Skeletal muscle satellite cell (primary cell): ENCODE measurements at regions not wholly inside any gene's neighbourhood (a gene's known extent, or its start where the extent isn't known, plus 50 kb on each side); places are given as distances from the start of the nearest gene placed in this dataset.

ENCODE experiments used
- H3K27me3 ChIP-seq: 2 replicates; pipeline ENCODE4 v1.7.0; 2013; ENCODE audit warnings: low read length; ENCODE audit not compliant: control insufficient read depth, insufficient read depth
- H3K36me3 ChIP-seq: 2 replicates; pipeline ENCODE4 v1.7.0; 2013; ENCODE audit warnings: mild to moderate bottlenecking, control low read depth, low read length; ENCODE audit not compliant: insufficient read depth
- H3K4me1 ChIP-seq: 2 replicates; pipeline ENCODE4 v1.7.0; 2013; ENCODE audit warnings: low read length; ENCODE audit not compliant: control insufficient read depth, insufficient read depth
- H3K4me2 ChIP-seq: 2 replicates; pipeline ENCODE4 v1.7.0; 2013; ENCODE audit warnings: mild to moderate bottlenecking, low read length
- H3K4me3 ChIP-seq: 2 replicates; pipeline ENCODE4 v1.7.0; 2013; ENCODE audit warnings: low read length
- H3K9ac ChIP-seq: 2 replicates; pipeline ENCODE4 v1.7.0; 2013; ENCODE audit warnings: mild to moderate bottlenecking, low read depth, low read length, moderate library complexity
- H3K9me3 ChIP-seq: replicated peaks from 2 replicates; pipeline ENCODE4 v1.7.0; 2013; ENCODE audit warnings: mild to moderate bottlenecking, control low read depth, low read length

- no peak overlapping the region for H3K4me2 ChIP-seq
- H3K36me3 ChIP-seq: no peaks in the 10 kb centered on the region
- no peak overlapping the region for H3K4me3 ChIP-seq
- H3K9me3 ChIP-seq: peaks cover 14% of the 10 kb centered on the region
- no peaks in the 10 kb centered on the region for H3K27me3 ChIP-seq
- H3K9ac ChIP-seq: no peak overlapping the region
- no peaks in the 10 kb centered on the region for H3K4me1 ChIP-seq
Measured at GRCh38 chr14:86885280-86885679, 1107.7 kb downstream of the GALC start.

- H3K9me3 ChIP-seq: peaks cover 14% of the 10 kb centered on the region
- no peaks in the 10 kb centered on the region for H3K27me3 ChIP-seq
- H3K4me2 ChIP-seq: no peak overlapping the region
- H3K36me3 ChIP-seq: no peaks in the 10 kb centered on the region
- H3K9ac ChIP-seq: no peak overlapping the region
- H3K4me1 ChIP-seq: no peaks in the 10 kb centered on the region
- no peak overlapping the region for H3K4me3 ChIP-seq
Measured at GRCh38 chr14:86884498-86884897, 1108.5 kb downstream of the GALC start.

GRCh38 chr14:86882818-86883217 is 1110.2 kb downstream of the GALC start:
- Histone ChIP-seq H3K4me2 (no peak overlapping the region), H3K9ac (no peak overlapping the region), H3K4me1 (no peaks in the 10 kb centered on the region), H3K4me3 (no peak overlapping the region), H3K9me3 (peaks cover 14% of the 10 kb centered on the region), H3K27me3 (no peaks in the 10 kb centered on the region), H3K36me3 (no peaks in the 10 kb centered on the region)

- H3K4me2 ChIP-seq: no peak overlapping the region
Measured at GRCh38 chr14:86865934-86866333, 1127.0 kb downstream of the GALC start.

GRCh38 chr14:86858591-86858990 is 1134.4 kb downstream of the GALC start:
- Histone ChIP-seq H3K9me3 (no peaks in the 10 kb centered on the region), H3K4me3 (no peak overlapping the region), H3K4me1 (no peaks in the 10 kb centered on the region), H3K9ac (no peak overlapping the region), H3K36me3 (no peaks in the 10 kb centered on the region), H3K27me3 (no peaks in the 10 kb centered on the region), H3K4me2 (no peak overlapping the region)

More at GRCh38 chr14:86865934-86866333, 1127.0 kb downstream of the GALC start:
- H3K36me3 ChIP-seq: no peaks in the 10 kb centered on the region
- H3K9me3 ChIP-seq: no peaks in the 10 kb centered on the region
- no peaks in the 10 kb centered on the region for H3K4me1 ChIP-seq
- no peaks in the 10 kb centered on the region for H3K27me3 ChIP-seq
- no peak overlapping the region for H3K4me3 ChIP-seq
- H3K9ac ChIP-seq: no peak overlapping the region

- no peaks in the 10 kb centered on the region for H3K9me3 ChIP-seq
- H3K4me3 ChIP-seq: no peak overlapping the region
- H3K9ac ChIP-seq: no peak overlapping the region
- no peak overlapping the region for H3K4me2 ChIP-seq
- no peaks in the 10 kb centered on the region for H3K27me3 ChIP-seq
- H3K4me1 ChIP-seq: no peaks in the 10 kb centered on the region
- no peaks in the 10 kb centered on the region for H3K36me3 ChIP-seq
Measured at GRCh38 chr14:86858031-86858430, 1135.0 kb downstream of the GALC start.

- Histone ChIP-seq H3K9ac (no peak overlapping the region), H3K4me3 (no peak overlapping the region), H3K9me3 (peaks cover 4% of the 10 kb centered on the region), H3K4me2 (no peak overlapping the region), H3K4me1 (no peaks in the 10 kb centered on the region), H3K36me3 (no peaks in the 10 kb centered on the region), H3K27me3 (no peaks in the 10 kb centered on the region)
Measured at GRCh38 chr14:86852530-86852929, 1140.5 kb downstream of the GALC start.

- no peak overlapping the region for H3K9ac ChIP-seq
- H3K9me3 ChIP-seq: peaks cover 4% of the 10 kb centered on the region
- H3K4me2 ChIP-seq: no peak overlapping the region
- no peaks in the 10 kb centered on the region for H3K4me1 ChIP-seq
- H3K4me3 ChIP-seq: no peak overlapping the region
- no peaks in the 10 kb centered on the region for H3K36me3 ChIP-seq
- no peaks in the 10 kb centered on the region for H3K27me3 ChIP-seq
Measured at GRCh38 chr14:86847140-86847539, 1145.8 kb downstream of the GALC start.

GRCh38 chr14:86838363-86838762 is 1154.6 kb downstream of the GALC start:
- H3K36me3 ChIP-seq: no peaks in the 10 kb centered on the region
- no peaks in the 10 kb centered on the region for H3K4me1 ChIP-seq
- no peak overlapping the region for H3K4me2 ChIP-seq
- H3K4me3 ChIP-seq: no peak overlapping the region
- H3K27me3 ChIP-seq: no peaks in the 10 kb centered on the region
- H3K9me3 ChIP-seq: no peaks in the 10 kb centered on the region
- no peak overlapping the region for H3K9ac ChIP-seq

- H3K27me3 ChIP-seq: no peaks in the 10 kb centered on the region
- H3K9me3 ChIP-seq: peaks cover 3% of the 10 kb centered on the region
- H3K4me3 ChIP-seq: no peak overlapping the region
- H3K4me2 ChIP-seq: no peak overlapping the region
- H3K4me1 ChIP-seq: no peaks in the 10 kb centered on the region
- no peaks in the 10 kb centered on the region for H3K36me3 ChIP-seq
- no peak overlapping the region for H3K9ac ChIP-seq
Measured at GRCh38 chr14:86826661-86827060, 1166.3 kb downstream of the GALC start.

GRCh38 chr14:86824167-86824566 is 1168.8 kb downstream of the GALC start:
- no peak overlapping the region for H3K4me2 ChIP-seq
- no peaks in the 10 kb centered on the region for H3K27me3 ChIP-seq
- no peaks in the 10 kb centered on the region for H3K4me1 ChIP-seq
- H3K9ac ChIP-seq: no peak overlapping the region
- no peaks in the 10 kb centered on the region for H3K36me3 ChIP-seq
- no peak overlapping the region for H3K4me3 ChIP-seq
- H3K9me3 ChIP-seq: peaks cover 3% of the 10 kb centered on the region

GRCh38 chr14:86823581-86823980 is 1169.4 kb downstream of the GALC start:
- Histone ChIP-seq H3K4me2 (no peak overlapping the region), H3K9ac (no peak overlapping the region), H3K4me1 (no peaks in the 10 kb centered on the region), H3K36me3 (no peaks in the 10 kb centered on the region), H3K4me3 (no peak overlapping the region), H3K27me3 (no peaks in the 10 kb centered on the region), H3K9me3 (peaks cover 3% of the 10 kb centered on the region)
